ENCODE measurements at regions not wholly inside any gene's neighbourhood (a gene's known extent, or its start where the extent isn't known, plus 50 kb on each side); places are given as distances from the start of the nearest gene placed in this dataset.

DNA sequence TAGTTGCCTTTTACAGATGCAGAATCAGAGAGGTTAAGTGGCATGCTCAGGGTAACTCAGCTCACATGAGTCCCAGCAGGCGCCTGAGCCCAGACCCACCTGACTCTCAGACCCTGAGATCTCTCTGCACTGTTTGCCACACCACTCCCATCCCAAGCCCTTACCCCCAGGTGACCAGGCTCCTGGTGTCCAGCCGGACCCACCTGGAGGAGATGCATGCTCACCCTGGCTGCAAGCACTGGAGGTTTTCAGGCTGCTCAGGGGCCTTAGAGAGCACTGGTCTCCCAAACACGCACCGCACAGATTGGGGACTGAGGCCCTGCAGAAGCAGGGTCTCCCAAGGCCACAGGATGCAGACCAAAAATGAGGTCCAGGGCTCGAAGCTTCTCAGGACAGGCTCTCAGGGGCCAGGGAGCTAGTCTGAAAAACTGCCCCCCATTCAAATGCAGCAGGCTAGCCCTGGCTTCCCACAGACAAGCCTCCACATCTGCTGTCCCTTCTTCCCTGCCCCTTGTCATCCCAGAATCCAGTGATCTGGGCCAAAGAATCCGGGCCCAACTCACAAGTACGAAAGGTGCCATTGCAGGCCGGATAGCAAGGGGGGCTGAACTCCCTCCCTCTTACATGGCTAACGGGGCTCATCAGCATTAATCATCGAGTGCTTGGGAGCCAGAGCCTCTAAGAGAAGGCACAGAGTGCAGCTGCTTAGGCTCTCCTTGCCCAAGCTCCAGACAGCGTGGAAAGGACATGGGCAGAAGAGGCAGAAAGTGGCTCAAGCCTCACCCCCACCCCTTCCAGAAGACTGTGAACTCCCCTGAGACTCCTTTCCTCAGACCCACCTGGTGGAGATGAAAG is 90.2 kb upstream of the PRR20G start:
- Histone ChIP-seq H3K9me1 (ENCODE audit: insufficient read depth, low read length) (no peaks in the 10 kb centered on the region), H2BK20ac (ENCODE audit: low read depth, low read length) (no peak overlapping the region), H3K4me1 (ENCODE audit: control insufficient read depth, insufficient read depth, low read length) (no peaks in the 10 kb centered on the region), H3K4me3 (ENCODE audit: insufficient read depth, low read depth, low read length) (no peak overlapping the region), H3K9ac (ENCODE audit: low read depth, low read length) (no peak overlapping the region), H3K56ac (ENCODE audit: extremely low read depth, insufficient read depth, low read length) (no peak overlapping the region), H3K4me2 (ENCODE audit: low read depth, low read length) (no peak overlapping the region), H3K9me3 (ENCODE audit: control insufficient read depth, insufficient read depth, low read length) (no peaks in the 10 kb centered on the region), H2BK5ac (ENCODE audit: low read depth, low read length, poor library complexity, severe bottlenecking) (no peak overlapping the region), H3K79me1 (ENCODE audit: low read depth in 1 of 2, low read length in 2 of 2) (no peaks in the 10 kb centered on the region), H4K91ac (ENCODE audit: insufficient read depth, low read depth, low read length) (no peak overlapping the region), H3K14ac (replicated peaks; ENCODE audit: low read depth, low read length) (no peak overlapping the region), H3K27ac (ENCODE audit: insufficient read depth, low read length) (no peak overlapping the region), H3K4ac (ENCODE audit: low read depth, low read length) (no peak overlapping the region), H4K20me1 (ENCODE audit: insufficient read depth, low read length) (no peaks in the 10 kb centered on the region), H4K8ac (ENCODE audit: low read depth in 2 of 2, low read length in 2 of 2) (no peak overlapping the region), H2AK9ac (replicated peaks; ENCODE audit: low read depth, low read length, poor library complexity) (no peak overlapping the region), H2AK5ac (ENCODE audit: low read depth, low read length) (no peak overlapping the region), H3K18ac (ENCODE audit: low read depth, low read length) (no peak overlapping the region), H3K36me3 (ENCODE audit: control insufficient read depth, insufficient read depth, low read length) (no peaks in the 10 kb centered on the region), H2BK120ac (ENCODE audit: low read depth, low read length) (no peak overlapping the region), H3K27me3 (ENCODE audit: control insufficient read depth, insufficient read depth, low read length) (no peaks in the 10 kb centered on the region; the same call in 1 of the 2 replicates), H2BK15ac (ENCODE audit: low read depth, low read length) (no peak overlapping the region), H2AFZ (replicated peaks; ENCODE audit: low read length, poor library complexity) (no peak overlapping the region), H3K23ac (ENCODE audit: low read depth, low read length) (no peak overlapping the region), H4K5ac (ENCODE audit: low read depth, low read length) (no peak overlapping the region)
- in situ Hi-C loops (cut with MboI; ENCODE audit: low sequenced_read_pairs) (no loop called here), intact Hi-C loops (cut with micrococcal nuclease) (no loop called here), dilution Hi-C loops (cut with HindIII; ENCODE audit: low sequenced_read_pairs, unreplicated experiment) (no loop called here)
- TF ChIP-seq CHD1 (IDR thresholded peaks at IDR 0.05; ENCODE audit: low read depth, low read length), result no peak
- no peak for TF ChIP-seq CEBPB (IDR thresholded peaks at IDR 0.05; ENCODE audit: low read depth, low read length)
- TF ChIP-seq RCOR1 (IDR thresholded peaks at IDR 0.05; ENCODE audit: insufficient replicate concordance, low read length), result no peak
- TF ChIP-seq MAZ (IDR thresholded peaks at IDR 0.05; ENCODE audit: borderline replicate concordance, low read depth, low read length), result no peak
- TF ChIP-seq RFX5 (IDR thresholded peaks at IDR 0.05; ENCODE audit: low read depth, low read length), result no peak
- TF ChIP-seq, protein P1, sequence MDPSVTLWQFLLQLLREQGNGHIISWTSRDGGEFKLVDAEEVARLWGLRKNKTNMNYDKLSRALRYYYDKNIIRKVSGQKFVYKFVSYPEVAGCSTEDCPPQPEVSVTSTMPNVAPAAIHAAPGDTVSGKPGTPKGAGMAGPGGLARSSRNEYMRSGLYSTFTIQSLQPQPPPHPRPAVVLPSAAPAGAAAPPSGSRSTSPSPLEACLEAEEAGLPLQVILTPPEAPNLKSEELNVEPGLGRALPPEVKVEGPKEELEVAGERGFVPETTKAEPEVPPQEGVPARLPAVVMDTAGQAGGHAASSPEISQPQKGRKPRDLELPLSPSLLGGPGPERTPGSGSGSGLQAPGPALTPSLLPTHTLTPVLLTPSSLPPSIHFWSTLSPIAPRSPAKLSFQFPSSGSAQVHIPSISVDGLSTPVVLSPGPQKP (IDR thresholded peaks at IDR 0.05; ENCODE audit: borderline replicate concordance, low read depth, low read length), result no peak
- no peak for TF ChIP-seq FOS (IDR thresholded peaks at IDR 0.05; ENCODE audit: low read depth, low read length)
- no peak for TF ChIP-seq POLR2A (IDR thresholded peaks at IDR 0.05; ENCODE audit: low read depth, low read length)
- no peak for TF ChIP-seq MXI1 (IDR thresholded peaks at IDR 0.05; ENCODE audit: borderline replicate concordance, low read depth, low read length)
- no peak for TF ChIP-seq BHLHE40 (IDR thresholded peaks at IDR 0.05; ENCODE audit: low read depth, low read length)
- TF ChIP-seq, protein P2, sequence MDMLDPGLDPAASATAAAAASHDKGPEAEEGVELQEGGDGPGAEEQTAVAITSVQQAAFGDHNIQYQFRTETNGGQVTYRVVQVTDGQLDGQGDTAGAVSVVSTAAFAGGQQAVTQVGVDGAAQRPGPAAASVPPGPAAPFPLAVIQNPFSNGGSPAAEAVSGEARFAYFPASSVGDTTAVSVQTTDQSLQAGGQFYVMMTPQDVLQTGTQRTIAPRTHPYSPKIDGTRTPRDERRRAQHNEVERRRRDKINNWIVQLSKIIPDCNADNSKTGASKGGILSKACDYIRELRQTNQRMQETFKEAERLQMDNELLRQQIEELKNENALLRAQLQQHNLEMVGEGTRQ (IDR thresholded peaks at IDR 0.05; ENCODE audit: low read depth, low read length), result no peak
- TF ChIP-seq RAD21 (IDR thresholded peaks at IDR 0.05; ENCODE audit: low read length), result no peak
- ATAC-seq (ENCODE audit: low read depth) (no peak), DNase-seq (no peak)
- BruUV-seq (replicated peaks), result no TSS peak
- CTCF ChIA-PET, result interaction anchor here (0.6 kb wide), 1 partner anchor 163 kb away, joined by 3 read pairs; no protein-coding TSS in a partner anchor
- 73% methylated on average over 5 of the region's 11 CpGs; no CpG with 5 or more reads in 1 of the 2 experiments for WGBS, 2 experiments (ENCODE audit: extremely low coverage in 2 of 2, insufficient read length in 1 of 2)
- POLR2A ChIA-PET (ENCODE audit: unreplicated experiment), result no interaction called here

All from IMR-90 (cell line).